Skin of body (tissue), 1 donor: ENCODE measurements at regions not wholly inside any gene's neighbourhood (a gene's known extent, or its start where the extent isn't known, plus 50 kb on each side); places are given as distances from the start of the nearest gene placed in this dataset.
"Not testable (repeated sequence)": the region's sequence is repeated elsewhere in the genome, so short reads cannot be mapped to it uniquely, and the experiment has no call there.

Source experiments
- DNase-seq: peaks from one replicate; lab custom pipeline; 2025; lab: John Stamatoyannopoulos, UW

- DNase-seq, result no peak
Observed at GRCh38 chr4:24209131-24209530, 319.3 kb upstream of the PPARGC1A start.

GRCh38 chr4:24208691-24209090, 318.8 kb upstream of the PPARGC1A start:
- DNase-seq, result no peak

- DNase-seq, result not testable (repeated sequence)
Observed at GRCh38 chr4:24204708-24205107, 314.9 kb upstream of the PPARGC1A start.

- no peak for DNase-seq
Observed at GRCh38 chr4:24203926-24204325, 314.1 kb upstream of the PPARGC1A start.

- no peak for DNase-seq
Observed at GRCh38 chr4:24202579-24202978, 312.7 kb upstream of the PPARGC1A start.

- no peak for DNase-seq
Observed at GRCh38 chr4:24197955-24198354, 308.1 kb upstream of the PPARGC1A start.

- no peak for DNase-seq
Observed at GRCh38 chr4:24196785-24197184, 306.9 kb upstream of the PPARGC1A start.

GRCh38 chr4:24195991-24196736, 306.3 kb upstream of the PPARGC1A start:
- no peak for DNase-seq

GRCh38 chr4:24192018-24192641, 302.3 kb upstream of the PPARGC1A start:
- no peak for DNase-seq

- DNase-seq, result peak; percentile 30
Observed at GRCh38 chr4:24190761-24191695, 301.2 kb upstream of the PPARGC1A start.

- DNase-seq, result no peak
Observed at GRCh38 chr4:24188459-24188858, 298.6 kb upstream of the PPARGC1A start.

GRCh38 chr4:24186466-24186865, 296.6 kb upstream of the PPARGC1A start:
- no peak for DNase-seq

GRCh38 chr4:24181005-24181404, 291.2 kb upstream of the PPARGC1A start:
- DNase-seq, result no peak

GRCh38 chr4:24180586-24180985, 290.7 kb upstream of the PPARGC1A start:
- DNase-seq, result no peak

GRCh38 chr4:24179201-24179840, 289.5 kb upstream of the PPARGC1A start:
- no peak for DNase-seq

GRCh38 chr4:24177443-24177842, 287.6 kb upstream of the PPARGC1A start:
- not testable (repeated sequence) for DNase-seq

GRCh38 chr4:24175707-24176106, 285.9 kb upstream of the PPARGC1A start:
- no peak for DNase-seq

GRCh38 chr4:24174602-24175001, 284.8 kb upstream of the PPARGC1A start:
- DNase-seq, result no peak

- no peak for DNase-seq
Observed at GRCh38 chr4:24172406-24172805, 282.6 kb upstream of the PPARGC1A start.

GRCh38 chr4:24169956-24170355, 280.1 kb upstream of the PPARGC1A start:
- DNase-seq, result no peak

- no peak for DNase-seq
Observed at GRCh38 chr4:24168658-24169057, 278.8 kb upstream of the PPARGC1A start.

- DNase-seq, result no peak
Observed at GRCh38 chr4:24166501-24166900, 276.7 kb upstream of the PPARGC1A start.
